SHP77 treated with DMSO at 0.1 percent for 48 hours (cell line): ENCODE measurements at regions not wholly inside any gene's neighbourhood (a gene's known extent, or its start where the extent isn't known, plus 50 kb on each side); places are given as distances from the start of the nearest gene placed in this dataset.

Experiments
- DNase-seq: peaks from one replicate; lab custom pipeline; 2025; lab: John Stamatoyannopoulos, UW

GRCh38 chr1:39107341-39108290, 81.5 kb downstream of the NDUFS5 start:
- DNase-seq, result no peak

GRCh38 chr1:39109644-39110043, 83.5 kb downstream of the NDUFS5 start:
- no peak for DNase-seq

GRCh38 chr1:39110325-39110851, 84.2 kb downstream of the NDUFS5 start:
- DNase-seq, result no peak

GRCh38 chr1:39110882-39111281, 84.7 kb downstream of the NDUFS5 start:
- no peak for DNase-seq

GRCh38 chr1:39113109-39113743, 87.1 kb downstream of the NDUFS5 start:
- DNase-seq, result no peak

GRCh38 chr1:39115271-39116110, 89.0 kb upstream of the MACF1 start:
- DNase-seq, result no peak

- DNase-seq, result no peak
Measured at GRCh38 chr1:39116116-39116607, 88.3 kb upstream of the MACF1 start.

GRCh38 chr1:39116860-39117728, 87.4 kb upstream of the MACF1 start:
- no peak for DNase-seq

- DNase-seq, result no peak
Measured at GRCh38 chr1:39117899-39118450, 86.5 kb upstream of the MACF1 start.

- DNase-seq, result no peak
Measured at GRCh38 chr1:39122056-39122455, 82.4 kb upstream of the MACF1 start.

- no peak for DNase-seq
Measured at GRCh38 chr1:39124282-39124681, 80.2 kb upstream of the MACF1 start.

GRCh38 chr1:39127513-39127912, 77.0 kb upstream of the MACF1 start:
- no peak for DNase-seq

- DNase-seq, result no peak
Measured at GRCh38 chr1:39128126-39128525, 76.4 kb upstream of the MACF1 start.

- DNase-seq, result no peak
Measured at GRCh38 chr1:39128959-39129358, 75.5 kb upstream of the MACF1 start.

- DNase-seq, result no peak
Measured at GRCh38 chr1:39129514-39129913, 75.0 kb upstream of the MACF1 start.

GRCh38 chr1:39130325-39130724, 74.2 kb upstream of the MACF1 start:
- DNase-seq, result no peak

GRCh38 chr1:39131940-39132339, 72.6 kb upstream of the MACF1 start:
- no peak for DNase-seq

- DNase-seq, result no peak
Measured at GRCh38 chr1:39132505-39133339, 71.8 kb upstream of the MACF1 start.

GRCh38 chr1:39133340-39133684, 71.2 kb upstream of the MACF1 start:
- no peak for DNase-seq

- DNase-seq, result no peak
Measured at GRCh38 chr1:39134768-39135333, 69.6 kb upstream of the MACF1 start.
